Skin epidermis (tissue), 12 donors: ENCODE measurements at regions not wholly inside any gene's neighbourhood (a gene's known extent, or its start where the extent isn't known, plus 50 kb on each side); places are given as distances from the start of the nearest gene placed in this dataset.
"Not testable (repeated sequence)": the region's sequence is repeated elsewhere in the genome, so short reads cannot be mapped to it uniquely, and the experiment has no call there.

Source experiments
- H3K27ac ChIP-seq, 21 experiments: fragments of 200-600 bp; sonication (generic) in 11 of 21; one replicate each; pipeline ENCODE4 v1.5.0; 2020; ENCODE audit warnings: mild to moderate bottlenecking in 3 of 21, inconsistent platforms in 2 of 21, moderate library complexity in 2 of 21
- H3K4me3 ChIP-seq, 7 experiments: fragments of 200-600 bp; sonication (generic) in 2 of 7; one replicate each; pipeline ENCODE4 v1.5.0; 2020; ENCODE audit warnings: inconsistent platforms in 2 of 7, mild to moderate bottlenecking in 2 of 7, moderate library complexity in 1 of 7

DNA sequence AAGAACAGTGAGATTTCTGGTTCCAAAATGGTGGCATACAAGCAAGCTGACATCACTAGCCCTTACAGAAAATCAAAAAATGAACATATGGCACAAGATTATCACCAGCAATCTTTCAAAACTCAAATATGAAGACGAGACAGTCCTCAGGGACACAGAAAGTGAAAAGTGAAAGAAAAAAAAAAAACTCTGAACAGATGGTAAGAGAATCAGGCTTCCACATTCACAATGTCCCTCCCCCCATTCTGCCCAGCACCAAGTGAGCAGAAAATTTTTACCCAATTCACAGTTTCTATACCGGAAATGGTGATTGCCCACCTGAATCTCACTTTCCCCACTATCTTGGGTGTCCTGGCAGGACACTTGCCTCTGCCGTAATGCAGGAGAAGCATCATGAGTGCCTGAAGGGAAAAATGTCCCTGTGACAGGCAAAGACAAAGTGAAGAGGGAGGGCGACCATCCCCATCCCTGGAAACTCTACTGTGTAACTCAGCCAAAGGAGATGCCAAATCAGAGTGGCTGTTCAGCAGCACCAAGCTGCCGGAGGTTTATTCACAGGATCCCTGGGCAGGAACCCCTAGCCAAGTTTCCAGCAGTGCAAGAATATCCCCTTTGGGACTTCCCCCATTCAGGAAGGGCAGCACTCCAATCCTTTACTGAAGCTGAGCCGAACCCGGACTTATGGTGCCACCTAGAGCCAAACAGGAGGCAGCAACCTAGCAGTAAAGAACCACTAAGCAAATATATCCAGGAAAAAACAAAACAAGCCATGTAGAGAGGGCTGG lies 312.2 kb downstream of the LRATD1 start:
- H3K4me3 ChIP-seq, result no peak overlapping the region
- H3K27ac ChIP-seq, result no peak overlapping the region

DNA sequence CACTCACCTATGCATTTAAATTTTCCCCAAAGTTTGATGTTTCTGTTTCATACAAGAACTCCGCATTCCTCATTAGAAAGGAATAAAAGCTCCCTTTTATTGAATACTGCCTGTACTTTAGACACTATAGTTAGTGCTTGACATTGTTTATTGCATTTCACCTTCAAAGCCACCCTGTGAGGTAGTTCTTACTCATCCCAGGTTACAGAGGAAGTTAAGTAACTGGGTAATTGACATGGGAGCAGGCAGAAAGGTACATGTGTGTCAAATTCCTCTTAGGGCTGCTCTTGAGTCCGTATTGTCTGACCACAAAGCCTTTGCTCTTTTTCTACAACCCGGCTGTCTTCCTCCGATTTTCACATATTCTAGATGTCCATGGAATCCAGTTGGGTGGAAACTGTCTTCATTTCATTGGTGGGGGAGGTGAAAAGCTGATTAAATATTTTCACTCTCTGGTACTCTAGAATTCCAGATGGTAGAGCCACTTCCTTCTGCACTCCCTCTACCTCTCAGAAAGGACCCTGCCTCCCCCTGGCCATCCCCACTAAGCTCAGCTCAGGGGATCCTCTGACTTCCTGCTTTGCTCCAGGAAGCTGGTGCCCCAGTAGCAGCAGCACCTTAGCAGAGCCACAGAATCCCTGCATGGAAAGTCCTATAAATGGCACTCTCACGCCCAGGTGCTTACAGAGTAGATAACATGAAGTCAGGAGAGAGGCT lies 319.2 kb downstream of the LRATD1 start:
- Histone ChIP-seq H3K27ac (no peak overlapping the region), H3K4me3 (no peak overlapping the region)

DNA sequence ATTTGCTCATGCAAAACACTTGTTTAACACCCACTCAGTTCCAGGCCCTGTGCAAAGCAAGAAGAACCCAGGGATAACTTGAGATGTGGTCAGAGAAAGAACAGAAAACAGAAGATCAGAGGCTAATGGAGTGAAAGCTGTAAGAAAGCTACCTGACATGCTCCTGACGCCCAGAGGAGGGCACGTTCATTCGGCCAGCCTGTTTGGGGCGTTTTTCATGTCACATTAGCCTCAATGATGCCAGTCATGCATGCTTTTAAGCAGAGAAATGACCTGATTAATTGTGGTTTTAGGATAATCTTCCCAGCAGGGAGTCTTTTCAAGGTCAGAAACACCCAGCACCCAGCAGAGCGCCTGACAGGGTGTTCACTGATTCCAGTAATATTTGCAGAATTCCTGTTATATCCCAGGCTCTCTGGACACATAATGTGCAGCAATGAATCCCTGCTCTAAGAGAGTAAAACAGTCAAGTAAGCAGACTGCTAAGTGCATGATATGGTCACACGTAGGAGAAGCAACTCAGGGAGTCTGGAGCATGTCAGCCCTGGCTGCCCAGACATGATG lies 320.0 kb downstream of the LRATD1 start:
- H3K4me3 ChIP-seq, result no peak overlapping the region

DNA sequence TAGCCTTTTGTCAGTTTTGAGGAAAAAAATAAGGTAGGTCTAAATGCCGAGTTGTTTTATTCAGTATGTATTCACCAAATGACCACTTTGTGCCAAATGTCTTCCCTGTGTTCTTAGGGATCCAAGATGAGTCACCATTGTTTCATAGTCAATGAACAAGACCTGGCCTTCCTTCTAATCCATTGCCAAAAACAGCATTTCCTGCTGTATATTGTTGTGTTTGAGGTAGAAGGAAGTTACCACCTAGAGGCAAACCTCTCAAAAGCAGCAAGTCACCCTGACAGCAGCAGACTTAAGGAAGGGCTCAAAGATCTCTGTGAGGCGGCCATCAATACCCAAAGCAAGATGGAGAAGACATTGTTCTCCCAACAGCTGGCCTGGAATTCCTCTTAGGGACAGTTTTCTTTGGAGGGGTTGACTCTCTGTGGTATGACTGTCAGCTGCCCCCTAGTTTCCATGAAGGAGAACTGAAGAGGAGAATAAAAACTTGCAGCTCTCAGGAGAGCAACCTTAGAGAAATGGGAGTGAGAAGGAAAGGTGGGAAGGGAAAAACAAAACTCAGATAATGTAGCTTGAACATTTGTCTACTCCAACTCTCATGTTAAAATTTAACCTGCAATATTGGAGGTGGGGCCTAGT lies 328.3 kb downstream of the LRATD1 start:
- H3K4me3 ChIP-seq, result no peak overlapping the region
- H3K27ac ChIP-seq, result no peak overlapping the region

More for the DNA sequence above, 320.0 kb downstream of the LRATD1 start:
- no peak overlapping the region for H3K27ac ChIP-seq

DNA sequence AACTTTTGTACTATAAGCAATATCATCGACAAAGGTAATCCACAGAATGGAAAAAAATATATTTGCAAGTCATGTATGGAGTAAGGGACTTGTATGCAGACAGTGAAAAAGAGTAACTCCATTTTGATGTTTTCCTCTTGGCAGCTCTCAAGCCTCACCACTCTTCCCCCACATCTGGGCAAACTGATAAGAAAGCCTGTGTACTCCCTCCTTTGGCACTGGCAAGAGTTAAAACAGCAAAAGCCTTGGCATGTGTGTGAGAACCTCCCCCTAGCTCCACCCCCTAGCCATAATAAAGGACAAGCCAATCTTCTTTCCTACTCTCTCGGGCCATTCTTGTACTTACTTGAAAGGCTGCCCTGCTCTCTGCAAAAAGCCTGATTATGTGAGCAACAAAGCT lies 335.2 kb downstream of the LRATD1 start:
- no peak overlapping the region for H3K4me3 ChIP-seq
- no peak overlapping the region for H3K27ac ChIP-seq

DNA sequence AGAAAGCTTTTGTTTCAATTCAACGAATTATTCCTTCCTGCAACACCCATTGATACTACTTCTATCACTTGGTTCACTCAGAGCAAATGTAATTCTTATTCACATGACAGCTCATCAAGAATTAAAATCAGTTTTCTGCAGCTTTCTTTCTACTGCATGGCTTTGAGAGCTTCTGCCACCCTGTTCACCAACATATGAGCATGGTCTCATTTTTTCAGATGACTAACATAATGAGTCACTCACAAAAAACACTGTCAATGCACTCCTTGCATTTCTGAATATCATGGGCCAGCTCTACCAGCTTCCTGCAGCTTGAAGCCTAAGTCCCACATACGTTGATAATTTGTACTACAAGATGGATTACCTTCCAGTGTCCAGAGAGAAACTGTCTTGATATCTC lies 342.9 kb downstream of the LRATD1 start:
- Histone ChIP-seq H3K4me3 (no peak overlapping the region), H3K27ac (no peak overlapping the region)

DNA sequence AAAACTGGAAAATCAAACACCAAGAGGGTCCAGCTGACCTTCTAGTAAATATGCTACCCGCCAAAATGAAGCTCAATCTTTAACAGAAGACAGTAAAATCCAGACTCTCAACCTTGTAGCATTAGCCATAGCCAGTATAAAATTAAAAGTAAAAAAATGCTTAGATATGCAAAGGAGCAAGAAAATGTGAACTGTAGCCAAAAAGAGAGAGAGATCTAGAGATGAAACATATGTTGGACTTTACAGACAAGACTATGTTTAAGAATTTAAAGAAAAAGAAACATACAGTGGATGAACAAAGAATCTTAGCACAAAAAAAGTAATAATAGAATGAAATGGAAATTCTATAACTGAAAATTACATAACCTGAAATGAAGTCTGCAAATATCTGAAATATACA lies 344.5 kb downstream of the LRATD1 start:
- Histone ChIP-seq H3K27ac (no peak overlapping the region), H3K4me3 (no peak overlapping the region)

DNA sequence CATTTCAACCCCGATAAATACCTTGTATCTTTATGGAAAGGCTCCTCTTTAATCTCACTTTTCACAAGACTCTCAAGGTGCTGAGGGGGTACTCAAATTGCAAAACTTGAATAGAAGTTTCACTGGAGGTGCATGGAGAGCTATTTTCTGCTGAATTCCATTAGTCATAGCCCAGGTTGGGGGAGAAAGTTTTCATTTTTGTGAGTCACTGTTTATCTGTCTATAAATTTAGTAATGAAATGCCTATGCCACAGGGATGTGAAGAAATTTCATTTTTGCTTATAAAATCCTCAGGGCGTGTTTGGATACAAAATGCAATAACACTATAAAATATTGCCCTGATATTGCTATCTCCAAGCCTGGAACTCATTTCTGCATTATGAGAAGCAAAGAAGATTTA lies 346.3 kb downstream of the LRATD1 start:
- Histone ChIP-seq H3K4me3 (no peak overlapping the region), H3K27ac (no peak overlapping the region)

DNA sequence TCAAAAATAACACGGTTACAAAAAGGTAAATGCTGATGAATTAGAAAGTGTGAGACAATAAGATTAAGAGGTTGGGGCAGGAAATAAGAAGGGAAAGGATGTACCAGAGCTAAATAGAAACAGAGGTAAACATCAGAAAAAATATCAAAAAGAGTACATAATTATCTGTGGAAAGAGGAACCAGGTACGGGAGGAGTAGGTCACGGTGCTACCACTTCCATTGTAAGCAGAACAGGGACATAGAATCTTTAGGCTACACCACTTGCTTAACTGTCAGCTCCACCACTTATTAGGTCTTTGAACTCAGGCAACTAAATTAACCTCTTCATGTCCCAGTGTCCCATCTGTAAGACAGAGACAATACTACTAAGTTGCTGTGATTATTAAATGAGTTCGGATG lies 350.3 kb downstream of the LRATD1 start:
- Histone ChIP-seq H3K4me3 (no peak overlapping the region), H3K27ac (no peak overlapping the region)

DNA sequence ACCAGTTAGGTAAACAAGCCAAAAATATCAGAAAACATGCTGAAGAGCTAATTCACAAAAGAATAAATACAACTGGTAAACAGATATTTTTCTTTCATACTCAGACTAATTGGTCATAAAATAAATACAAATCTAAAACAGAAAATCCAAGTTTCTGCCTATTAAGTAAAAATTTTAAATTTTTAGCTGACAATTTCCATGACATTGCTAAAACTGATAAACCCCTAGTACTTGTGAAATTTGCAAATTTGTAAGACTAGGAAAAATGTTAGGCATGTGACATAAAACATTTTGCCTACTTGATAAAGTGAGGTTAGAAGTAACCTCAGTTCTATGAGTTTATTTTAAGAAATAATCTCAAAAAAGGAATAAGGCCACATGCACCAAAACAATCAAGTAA lies 356.1 kb downstream of the LRATD1 start:
- Histone ChIP-seq H3K4me3 (no peak overlapping the region), H3K27ac (no peak overlapping the region)

DNA sequence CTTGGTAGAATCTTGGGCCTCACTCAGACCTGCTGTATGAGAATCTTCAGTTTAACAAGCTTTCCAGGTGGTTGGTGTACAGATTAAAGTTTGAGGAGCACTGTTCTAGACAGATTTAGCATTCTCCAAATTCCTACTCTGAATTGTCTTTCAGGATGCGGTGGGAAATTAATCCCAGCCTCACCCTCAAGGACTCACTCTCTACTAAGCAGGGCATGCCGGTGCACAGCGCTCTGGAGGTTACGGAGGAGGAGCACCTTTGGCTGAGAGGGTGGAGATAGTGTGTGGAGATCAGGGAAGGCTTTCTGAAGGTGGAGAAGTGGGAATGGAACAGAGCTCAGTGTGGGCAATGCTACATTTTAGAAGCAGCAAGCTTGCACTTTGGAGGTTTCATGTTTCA lies 359.2 kb downstream of the LRATD1 start:
- Histone ChIP-seq H3K4me3 (no peak overlapping the region), H3K27ac (no peak overlapping the region)

DNA sequence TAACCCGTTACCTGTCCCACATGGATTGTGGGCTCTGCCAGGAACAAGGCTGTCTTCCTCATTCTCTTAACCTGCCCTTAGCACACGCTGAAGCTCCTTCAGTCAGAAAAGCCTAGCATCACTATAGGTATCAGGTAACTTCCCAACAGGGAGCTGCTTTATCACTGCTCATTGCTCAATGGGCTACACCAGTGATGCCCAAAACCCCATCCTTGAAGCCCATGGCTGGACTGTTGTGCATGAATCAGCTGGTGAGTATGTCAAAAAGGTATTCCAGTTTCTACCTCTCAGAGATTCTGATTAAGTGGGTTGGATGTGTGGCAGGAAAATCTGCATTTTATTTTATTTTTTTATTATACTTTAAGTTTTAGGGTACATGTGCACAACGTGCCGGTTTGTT lies 362.2 kb downstream of the LRATD1 start:
- no peak overlapping the region for H3K27ac ChIP-seq
- no peak overlapping the region for H3K4me3 ChIP-seq

DNA sequence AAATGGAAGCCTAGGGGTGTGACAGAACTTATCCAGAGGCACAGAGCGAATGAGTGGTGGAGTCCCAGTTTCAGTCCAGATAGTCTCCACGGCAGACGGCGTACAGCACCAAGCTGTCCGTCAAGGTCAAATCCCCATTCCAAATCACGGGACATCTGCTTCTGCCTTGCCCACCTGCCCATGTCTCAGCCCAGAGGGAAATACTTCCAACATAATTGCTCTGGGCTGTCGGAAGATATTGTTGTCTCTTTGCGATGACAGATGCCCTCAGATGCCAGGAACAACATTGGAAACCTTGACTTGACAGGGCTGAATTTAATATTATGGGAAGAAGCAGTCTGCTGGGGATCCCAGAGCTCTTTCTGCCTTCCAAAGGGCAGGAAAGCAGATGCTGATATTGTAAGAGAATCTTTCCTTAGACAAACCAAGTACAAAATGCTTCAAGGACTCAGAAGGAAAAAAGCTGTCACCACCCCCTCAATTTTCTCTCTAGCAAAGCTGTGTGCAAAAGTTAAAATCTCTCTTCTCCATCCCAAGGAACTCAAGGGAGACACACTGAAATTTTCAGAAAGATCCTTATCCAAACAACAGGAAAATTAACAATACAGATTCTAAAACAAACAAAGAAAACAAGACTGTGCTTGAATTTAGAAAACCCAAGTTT lies 364.0 kb downstream of the LRATD1 start:
- no peak overlapping the region for H3K27ac ChIP-seq
- H3K4me3 ChIP-seq, result no peak overlapping the region

DNA sequence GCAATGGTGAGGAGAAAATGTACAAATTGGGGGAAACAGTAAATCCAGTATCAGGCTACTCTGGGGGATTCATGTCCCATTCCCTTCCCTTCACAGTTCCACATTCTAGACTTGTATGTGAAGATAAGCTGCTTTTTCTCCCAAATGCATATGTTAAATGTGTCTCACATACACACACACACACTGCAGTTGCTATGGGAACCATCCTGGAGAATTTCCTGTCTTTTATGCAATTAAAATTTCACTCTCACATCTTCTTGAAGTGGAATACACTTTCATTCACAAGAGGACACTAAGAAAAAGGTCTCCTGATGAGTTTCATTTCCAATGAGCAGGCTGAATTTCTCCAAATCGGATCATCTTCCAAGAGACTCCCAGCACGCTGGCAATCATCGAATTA lies 366.0 kb downstream of the LRATD1 start:
- Histone ChIP-seq H3K4me3 (no peak overlapping the region), H3K27ac (no peak overlapping the region)

DNA sequence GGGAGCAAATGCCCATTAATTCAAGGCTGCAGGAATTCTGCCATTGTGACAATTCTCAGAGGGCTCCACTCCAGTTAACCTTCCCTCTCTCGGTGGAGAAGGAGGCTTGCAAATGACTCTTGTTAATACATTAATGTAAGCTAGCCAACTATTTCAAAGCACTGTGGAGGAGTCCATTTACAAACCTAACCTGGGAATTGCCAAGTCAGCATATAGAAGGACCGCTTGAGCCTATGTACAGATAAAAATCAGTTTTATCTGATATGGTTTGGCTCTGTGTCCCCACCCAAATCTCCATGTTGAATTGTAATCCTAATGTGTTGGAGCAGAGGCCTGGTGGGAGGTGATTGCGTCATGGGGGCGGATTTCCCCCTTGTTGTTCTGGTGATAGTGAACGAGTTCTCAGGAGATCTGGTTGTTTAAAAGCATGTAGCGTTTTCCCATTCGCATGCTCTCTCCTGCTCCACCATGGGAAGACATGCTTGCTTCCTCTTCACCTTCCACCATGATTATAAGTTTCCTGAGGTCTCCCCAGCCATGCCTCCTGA lies 366.7 kb downstream of the LRATD1 start:
- Histone ChIP-seq H3K4me3 (no peak overlapping the region), H3K27ac (no peak overlapping the region)

DNA sequence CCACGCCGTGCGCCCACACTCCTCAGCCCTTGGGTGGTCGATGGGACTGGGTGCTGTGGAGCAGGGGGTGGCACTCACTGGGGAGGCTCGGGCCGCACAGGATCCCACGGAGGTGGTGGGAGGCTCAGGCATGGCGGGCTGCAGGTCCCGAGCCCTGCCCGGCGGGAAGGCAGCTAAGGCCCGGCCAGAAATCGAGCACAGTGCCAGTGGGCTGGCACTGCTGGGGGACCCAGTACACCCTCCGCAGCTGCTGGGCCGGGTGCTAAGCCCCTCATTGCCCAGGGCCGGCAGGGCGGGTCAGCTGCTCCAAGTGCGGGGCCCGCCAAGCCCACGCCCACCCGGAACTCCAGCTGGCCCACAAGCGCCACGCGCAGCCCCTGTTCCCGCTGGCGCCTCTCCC lies 370.0 kb downstream of the LRATD1 start:
- H3K27ac ChIP-seq, result not testable (repeated sequence)

DNA sequence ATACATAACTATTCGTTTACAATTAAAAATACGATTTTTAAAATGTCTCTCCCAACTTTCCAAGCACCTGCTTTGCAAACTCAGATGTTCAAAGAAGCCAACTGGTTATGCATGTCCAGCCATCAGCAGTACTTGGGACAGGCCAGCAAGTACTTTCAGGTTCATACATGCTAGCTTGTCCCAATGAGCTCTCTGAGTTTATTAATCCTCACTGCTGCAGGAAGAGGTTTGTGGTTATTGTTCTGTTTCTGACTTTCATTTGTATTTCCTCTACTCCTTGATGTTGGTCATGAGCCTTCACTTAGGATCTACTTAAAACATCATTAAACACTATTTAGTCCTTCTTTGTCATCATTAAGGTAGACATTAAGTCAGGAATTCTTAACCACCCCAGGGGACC lies 374.1 kb downstream of the LRATD1 start:
- Histone ChIP-seq H3K27ac (no peak overlapping the region), H3K4me3 (no peak overlapping the region)

More for the DNA sequence above, 370.0 kb downstream of the LRATD1 start:
- not testable (repeated sequence) for H3K4me3 ChIP-seq

DNA sequence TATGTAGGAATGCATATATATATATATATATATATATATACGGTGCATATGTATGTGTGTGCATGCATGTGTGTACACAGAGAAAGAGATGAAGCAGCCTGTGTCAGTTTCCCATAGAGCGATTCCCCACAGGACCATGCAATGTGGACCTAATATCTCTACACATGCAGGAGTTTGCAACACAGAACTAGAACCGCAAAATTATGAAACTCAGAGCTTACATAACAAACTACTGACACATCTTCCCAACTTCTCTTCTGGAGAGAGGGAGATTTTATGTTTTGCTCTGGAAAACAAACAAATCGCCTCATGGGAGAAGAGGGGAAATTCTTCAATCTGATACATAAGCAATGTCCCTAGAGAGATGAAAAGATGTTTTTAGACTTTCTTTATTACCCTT lies 377.2 kb downstream of the LRATD1 start:
- no peak overlapping the region for H3K27ac ChIP-seq
- no peak overlapping the region for H3K4me3 ChIP-seq

DNA sequence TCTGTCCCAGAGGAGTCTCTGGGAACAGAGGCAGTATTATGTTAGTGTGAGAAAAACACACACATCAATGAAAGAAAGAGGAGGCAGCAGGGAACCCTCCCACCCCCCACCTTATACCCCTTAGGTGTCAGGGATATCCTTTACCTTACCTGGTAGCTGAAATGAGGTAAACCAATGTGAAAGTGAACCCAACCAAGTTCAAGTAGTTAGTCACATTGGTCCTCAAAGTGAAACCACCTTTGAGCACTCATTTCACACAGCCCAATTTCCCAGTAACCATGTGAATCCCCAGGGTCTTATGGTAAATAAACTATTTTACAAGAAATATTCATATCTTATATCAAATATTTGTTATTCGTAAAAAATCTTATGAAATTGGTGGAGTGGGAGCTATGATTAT lies 377.8 kb downstream of the LRATD1 start:
- no peak overlapping the region for H3K27ac ChIP-seq
- H3K4me3 ChIP-seq, result no peak overlapping the region

DNA sequence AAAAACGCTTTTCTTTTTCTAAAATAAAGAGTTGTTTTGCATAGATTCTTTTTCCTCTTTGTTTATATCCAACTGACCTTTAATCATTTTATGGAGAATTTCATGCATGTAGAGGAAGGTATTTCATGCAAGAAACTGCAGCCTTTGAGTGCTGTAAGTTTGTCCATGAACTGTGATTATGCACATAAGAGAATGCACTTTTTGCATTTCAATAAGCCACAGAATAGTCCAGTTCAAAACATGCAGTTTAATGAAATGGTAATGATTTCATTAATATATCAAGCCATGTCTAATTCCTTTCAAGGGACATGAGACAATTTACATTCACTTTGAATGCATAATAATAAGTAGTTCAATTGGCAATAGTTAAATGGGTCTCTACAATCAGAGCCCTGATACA lies 386.3 kb downstream of the LRATD1 start:
- no peak overlapping the region for H3K27ac ChIP-seq
- no peak overlapping the region for H3K4me3 ChIP-seq
